ENCODE measurements at regions not wholly inside any gene's neighbourhood (a gene's known extent, or its start where the extent isn't known, plus 50 kb on each side); places are given as distances from the start of the nearest gene placed in this dataset.

DNA sequence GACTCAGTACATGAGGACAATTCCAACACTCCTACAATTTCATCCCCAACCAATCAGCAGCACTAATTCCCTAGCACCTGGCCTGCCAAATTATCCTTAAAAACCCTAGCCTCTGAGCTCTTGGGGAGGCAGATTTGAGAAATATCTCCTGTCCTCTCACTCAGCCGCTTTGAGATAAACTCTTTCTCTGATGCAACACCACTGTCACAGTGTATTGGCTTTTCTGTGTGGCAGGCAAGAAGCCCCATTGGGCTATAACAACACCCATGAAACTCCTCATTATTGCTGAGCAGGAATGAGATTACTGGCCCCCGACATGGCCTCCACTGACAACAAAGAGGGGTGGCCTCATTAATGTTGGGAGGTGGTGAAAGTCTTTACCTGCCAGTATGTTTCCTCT lies 515.5 kb downstream of the HACE1 start:
- TF ChIP-seq, protein P1, sequence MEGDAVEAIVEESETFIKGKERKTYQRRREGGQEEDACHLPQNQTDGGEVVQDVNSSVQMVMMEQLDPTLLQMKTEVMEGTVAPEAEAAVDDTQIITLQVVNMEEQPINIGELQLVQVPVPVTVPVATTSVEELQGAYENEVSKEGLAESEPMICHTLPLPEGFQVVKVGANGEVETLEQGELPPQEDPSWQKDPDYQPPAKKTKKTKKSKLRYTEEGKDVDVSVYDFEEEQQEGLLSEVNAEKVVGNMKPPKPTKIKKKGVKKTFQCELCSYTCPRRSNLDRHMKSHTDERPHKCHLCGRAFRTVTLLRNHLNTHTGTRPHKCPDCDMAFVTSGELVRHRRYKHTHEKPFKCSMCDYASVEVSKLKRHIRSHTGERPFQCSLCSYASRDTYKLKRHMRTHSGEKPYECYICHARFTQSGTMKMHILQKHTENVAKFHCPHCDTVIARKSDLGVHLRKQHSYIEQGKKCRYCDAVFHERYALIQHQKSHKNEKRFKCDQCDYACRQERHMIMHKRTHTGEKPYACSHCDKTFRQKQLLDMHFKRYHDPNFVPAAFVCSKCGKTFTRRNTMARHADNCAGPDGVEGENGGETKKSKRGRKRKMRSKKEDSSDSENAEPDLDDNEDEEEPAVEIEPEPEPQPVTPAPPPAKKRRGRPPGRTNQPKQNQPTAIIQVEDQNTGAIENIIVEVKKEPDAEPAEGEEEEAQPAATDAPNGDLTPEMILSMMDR (IDR thresholded peaks at IDR 0.05), result no peak
- Histone ChIP-seq H3K4me1 (ENCODE audit: low read depth) (no peaks in the 10 kb centered on the region), H3K36me3 (ENCODE audit: low read depth) (no peaks in the 10 kb centered on the region), H3K9me3 (peaks cover 14% of the 10 kb centered on the region), H3K4me3 (no peak overlapping the region)
- intact Hi-C loops (cut with DNase I, micrococcal nuclease), result no loop called here
- DNase-seq (no peak), ATAC-seq (no peak)

DNA sequence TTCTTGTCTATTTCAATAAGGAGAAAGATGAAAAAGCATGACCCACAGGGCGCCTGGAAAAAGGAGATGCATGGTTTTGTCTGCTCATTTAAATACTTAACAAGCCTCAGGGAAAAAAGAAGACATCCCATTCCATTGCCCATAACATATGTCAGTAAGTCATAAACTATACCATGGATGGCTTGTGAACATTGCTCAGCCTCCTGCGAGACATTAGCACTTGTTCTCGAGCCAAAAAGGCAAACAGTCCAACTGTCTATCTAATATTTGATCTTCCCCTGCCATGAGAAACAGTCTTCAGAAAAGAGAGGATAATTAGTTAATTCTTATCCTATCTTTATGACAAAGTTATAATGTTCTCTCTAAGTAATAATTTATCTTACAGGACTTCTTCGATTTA lies 527.4 kb downstream of the HACE1 start:
- TF ChIP-seq, protein P1 (IDR thresholded peaks at IDR 0.05), result no peak
- H3K36me3 ChIP-seq (ENCODE audit: low read depth), result no peaks in the 10 kb centered on the region
- H3K9me3 ChIP-seq, result no peaks in the 10 kb centered on the region
- H3K4me3 ChIP-seq, result no peak overlapping the region
- no peak for ATAC-seq
- H3K4me1 ChIP-seq (ENCODE audit: low read depth), result no peaks in the 10 kb centered on the region
- intact Hi-C loops (cut with DNase I, micrococcal nuclease), result no loop called here
- no peak for DNase-seq

DNA sequence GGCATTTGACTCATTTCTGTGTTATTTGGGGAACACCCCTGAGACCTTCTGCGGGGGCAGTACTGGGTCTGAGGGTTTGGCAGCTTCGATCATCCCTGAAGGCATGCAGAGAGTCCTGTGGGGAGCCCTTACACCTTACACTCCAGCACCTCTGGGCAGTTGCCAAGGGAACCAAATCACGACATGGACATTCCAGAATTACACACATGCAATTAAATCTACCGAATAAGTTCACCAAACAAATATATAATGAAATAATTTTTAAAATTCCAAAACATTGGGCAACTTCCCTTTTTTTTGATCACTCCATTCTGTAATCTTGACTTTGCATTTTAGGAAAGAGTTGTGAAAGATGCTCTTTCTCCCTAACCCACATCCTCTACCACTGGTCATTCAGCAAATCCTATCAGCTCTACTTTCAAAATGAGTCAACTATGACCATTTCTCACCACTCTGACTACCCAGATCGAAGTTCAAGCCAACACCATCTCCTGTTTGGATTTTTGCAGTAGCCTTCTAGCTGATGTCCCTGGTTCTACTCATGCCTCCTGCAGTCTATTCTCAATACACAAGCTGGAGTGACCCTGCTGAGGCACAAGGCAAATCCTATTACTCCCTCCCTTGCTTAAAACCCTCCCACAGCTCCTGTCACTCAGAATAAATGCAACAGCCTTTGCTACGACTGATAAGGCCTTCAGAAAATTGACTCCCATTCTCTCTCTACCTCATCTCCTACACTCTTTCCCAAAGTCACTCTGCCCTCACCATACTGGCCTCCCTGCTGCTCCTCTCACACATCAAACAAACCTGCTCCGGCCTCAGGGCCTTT lies 533.3 kb downstream of the HACE1 start:
- H3K4me1 ChIP-seq (ENCODE audit: low read depth), result no peaks in the 10 kb centered on the region
- intact Hi-C loops (cut with DNase I, micrococcal nuclease), result no loop called here
- DNase-seq (no peak), ATAC-seq (no peak)
- TF ChIP-seq, protein P1 (IDR thresholded peaks at IDR 0.05), result no peak
- H3K4me3 ChIP-seq, result no peak overlapping the region
- no peaks in the 10 kb centered on the region for H3K9me3 ChIP-seq
- no peaks in the 10 kb centered on the region for H3K36me3 ChIP-seq (ENCODE audit: low read depth)

DNA sequence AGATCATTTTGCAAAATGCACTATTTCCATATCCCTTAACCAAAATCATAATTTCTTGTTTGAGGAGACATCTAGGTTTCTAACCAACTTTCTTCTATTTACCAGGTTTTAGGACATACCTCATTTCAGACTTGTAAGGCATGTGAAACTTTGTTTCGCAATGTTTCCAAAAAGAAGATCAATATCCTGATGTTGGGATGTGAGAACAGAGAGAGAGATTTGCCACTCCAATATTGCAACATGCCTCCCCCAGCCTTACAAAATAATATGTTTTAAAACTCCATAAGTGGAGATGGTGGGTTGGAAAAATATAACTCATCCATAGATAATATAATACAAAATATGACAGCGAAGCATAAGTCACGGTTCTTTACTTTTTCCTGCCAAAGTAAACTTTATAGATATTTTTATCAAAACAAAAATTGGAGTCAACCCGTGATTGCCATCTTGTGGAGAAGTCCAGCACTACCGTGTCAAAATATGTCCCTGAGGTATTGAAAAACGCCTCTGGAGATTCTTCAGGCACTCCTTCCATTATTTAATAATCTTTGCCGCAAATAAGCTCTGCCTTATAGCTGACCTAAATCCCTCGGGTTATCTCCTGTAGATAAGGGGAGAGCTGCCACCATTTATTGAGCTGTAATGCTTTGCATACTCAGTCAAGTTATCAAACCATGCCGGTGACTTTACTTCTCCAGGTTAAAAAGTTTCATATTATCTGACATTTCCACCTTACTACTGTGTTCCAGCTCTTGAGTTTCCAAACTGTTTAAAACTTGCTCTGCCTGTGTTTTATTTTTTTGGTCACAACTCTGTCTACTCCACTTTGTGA lies 534.2 kb downstream of the HACE1 start:
- intact Hi-C loops (cut with DNase I, micrococcal nuclease), result no loop called here
- no peaks in the 10 kb centered on the region for H3K36me3 ChIP-seq (ENCODE audit: low read depth)
- DNase-seq (peak in 1 of 3 donors; percentile 6), ATAC-seq (no peak)
- no peaks in the 10 kb centered on the region for H3K4me1 ChIP-seq (ENCODE audit: low read depth)
- TF ChIP-seq, protein P1 (IDR thresholded peaks at IDR 0.05), result no peak
- H3K9me3 ChIP-seq, result no peaks in the 10 kb centered on the region
- H3K4me3 ChIP-seq, result no peak overlapping the region

DNA sequence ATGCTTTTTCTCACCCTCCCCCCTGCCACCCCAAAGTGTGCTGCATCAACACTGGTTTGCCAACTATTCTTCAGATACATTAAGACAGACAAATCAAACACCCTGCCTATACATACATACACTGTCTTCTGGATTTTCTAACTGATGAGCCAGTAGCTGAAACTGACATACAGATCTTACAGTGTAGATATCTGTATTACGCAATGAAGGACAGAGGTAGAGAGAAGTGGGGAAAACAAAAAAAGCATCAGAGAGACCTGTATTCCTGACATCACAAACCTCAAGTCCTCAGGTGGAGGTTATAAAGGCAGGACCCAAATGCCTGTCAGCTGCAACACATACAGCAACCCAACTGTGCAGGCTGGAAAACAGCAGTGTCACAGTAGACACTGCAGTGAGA lies 535.4 kb downstream of the HACE1 start:
- no peaks in the 10 kb centered on the region for H3K9me3 ChIP-seq
- no peak for DNase-seq
- no peak for ATAC-seq
- intact Hi-C loops (cut with DNase I, micrococcal nuclease), result no loop called here
- H3K4me3 ChIP-seq, result no peak overlapping the region
- no peaks in the 10 kb centered on the region for H3K4me1 ChIP-seq (ENCODE audit: low read depth)
- TF ChIP-seq, protein P1 (IDR thresholded peaks at IDR 0.05), result no peak
- H3K36me3 ChIP-seq (ENCODE audit: low read depth), result no peaks in the 10 kb centered on the region

Measured in mucosa of descending colon (tissue), 3 donors.